GM18505 (cell line): ENCODE measurements at regions not wholly inside any gene's neighbourhood (a gene's known extent, or its start where the extent isn't known, plus 50 kb on each side); places are given as distances from the start of the nearest gene placed in this dataset.
"Not testable (repeated sequence)": the region's sequence is repeated elsewhere in the genome, so short reads cannot be mapped to it uniquely, and the experiment has no call there.

Experiments
- ATAC-seq: cut with Tn5 transposase; IDR thresholded peaks from one replicate; pipeline ENCODE4 v1.9.1; 2021; ENCODE audit not compliant: unreplicated experiment
- POLR2A ChIP-seq: IDR thresholded peaks from 4 replicates; pipeline ENCODE4 v1.6.1; 2011; ENCODE audit warnings: borderline replicate concordance; ENCODE audit not compliant: insufficient read depth, insufficient read length; ENCODE audit errors: extremely low read depth

DNA sequence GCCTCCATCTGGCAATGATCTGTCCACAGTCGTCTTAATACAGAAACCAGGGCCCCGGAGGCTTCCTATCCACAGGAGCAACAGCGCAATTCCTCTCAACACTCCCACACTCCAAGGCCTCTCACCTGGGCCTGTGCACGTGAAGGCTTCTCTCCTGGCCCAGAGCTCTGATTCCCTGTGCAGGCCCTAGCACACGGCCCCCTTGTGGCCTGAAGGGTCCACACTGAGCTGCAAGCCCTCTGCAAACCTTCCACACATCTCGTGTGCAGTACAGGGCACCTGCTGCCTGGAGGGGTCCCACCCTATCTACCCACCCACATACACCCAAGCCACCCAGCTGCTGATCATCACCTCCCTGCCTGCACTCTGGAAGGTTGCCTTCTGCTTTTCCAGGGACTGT is 150.1 kb upstream of the NUDT10 start:
- no peak for ATAC-seq
- no peak for TF ChIP-seq POLR2A

DNA sequence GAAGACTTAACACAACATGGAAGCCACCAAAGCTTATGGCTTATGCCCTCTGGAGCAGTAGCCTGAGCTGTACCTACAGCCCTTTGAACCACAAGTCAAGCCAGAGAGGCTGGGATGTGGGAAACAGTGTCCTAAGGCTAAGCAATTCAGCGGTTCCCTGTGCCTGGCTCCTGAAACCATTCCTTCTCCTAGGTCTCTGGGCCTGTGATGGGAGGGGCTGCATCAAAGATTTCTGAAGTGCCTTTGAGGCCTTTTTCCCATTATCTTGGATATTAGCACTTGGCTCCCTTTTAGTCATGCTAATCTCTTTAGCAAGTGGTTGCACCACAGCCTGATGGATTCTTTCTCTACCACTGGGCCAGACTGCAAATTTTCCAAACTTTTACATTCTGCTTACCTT is 140.5 kb upstream of the NUDT10 start:
- ATAC-seq = no peak
- TF ChIP-seq POLR2A = no peak

DNA sequence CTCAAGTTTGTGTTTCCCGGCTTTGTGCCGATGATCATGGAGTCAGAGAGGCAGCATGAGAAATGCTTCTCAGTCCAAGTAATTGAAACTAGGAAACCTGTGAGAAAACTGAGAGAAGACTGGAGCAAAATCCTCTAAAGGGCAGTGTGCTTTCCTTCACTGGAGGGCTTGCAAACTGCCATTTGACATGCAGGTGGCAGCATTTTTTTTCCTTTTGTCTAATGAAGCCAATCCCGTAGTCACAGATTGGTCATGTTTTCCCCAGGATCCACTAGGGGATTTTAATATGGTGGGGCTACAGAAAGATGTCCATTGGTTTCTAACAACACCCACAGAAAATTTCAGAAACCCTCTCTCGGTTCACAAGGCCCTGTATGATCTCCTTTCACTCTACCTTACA is 117.4 kb upstream of the NUDT10 start:
- ATAC-seq = no peak
- no peak for TF ChIP-seq POLR2A

DNA sequence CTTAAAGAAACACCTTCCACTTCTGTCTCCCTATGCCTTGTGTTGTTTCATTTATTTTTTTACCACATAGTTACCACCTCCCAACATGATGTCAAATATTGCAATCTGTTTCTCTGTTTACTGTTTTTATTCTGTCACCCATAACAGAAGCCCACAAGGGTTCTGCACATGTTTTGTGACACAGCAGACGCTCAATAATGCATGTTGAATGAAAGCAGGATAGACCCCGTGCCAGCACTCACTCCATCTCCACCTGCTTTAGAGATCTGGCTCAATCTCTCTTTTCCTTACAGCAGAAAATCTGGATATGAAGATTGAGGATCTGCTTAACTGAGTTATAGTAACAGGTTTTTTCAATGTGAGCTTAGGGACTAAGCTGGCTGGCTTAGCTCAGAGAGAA is 116.8 kb upstream of the NUDT10 start:
- ATAC-seq = no peak

DNA sequence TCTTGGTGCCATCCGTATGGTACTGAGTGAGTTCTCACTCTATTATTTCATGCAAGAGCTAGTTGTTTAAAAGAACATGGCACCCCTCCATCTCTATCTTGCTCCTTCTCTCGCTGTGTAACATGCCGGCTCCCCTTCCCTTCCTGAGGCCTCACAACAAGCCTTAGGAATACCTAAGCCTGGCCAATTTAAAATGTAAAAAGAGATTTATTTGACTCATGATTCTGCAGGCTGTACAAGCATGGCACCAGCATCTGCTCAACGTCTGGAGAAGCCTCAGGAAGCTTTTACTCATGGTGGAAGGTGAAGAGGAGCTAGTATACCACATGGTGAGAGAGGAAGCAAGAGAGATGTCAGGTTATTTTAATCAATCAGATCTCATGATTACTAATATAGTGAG is 90.4 kb upstream of the NUDT10 start:
- no peak for TF ChIP-seq POLR2A
- ATAC-seq = no peak

More for the DNA sequence above, 116.8 kb upstream of the NUDT10 start:
- no peak for TF ChIP-seq POLR2A

DNA sequence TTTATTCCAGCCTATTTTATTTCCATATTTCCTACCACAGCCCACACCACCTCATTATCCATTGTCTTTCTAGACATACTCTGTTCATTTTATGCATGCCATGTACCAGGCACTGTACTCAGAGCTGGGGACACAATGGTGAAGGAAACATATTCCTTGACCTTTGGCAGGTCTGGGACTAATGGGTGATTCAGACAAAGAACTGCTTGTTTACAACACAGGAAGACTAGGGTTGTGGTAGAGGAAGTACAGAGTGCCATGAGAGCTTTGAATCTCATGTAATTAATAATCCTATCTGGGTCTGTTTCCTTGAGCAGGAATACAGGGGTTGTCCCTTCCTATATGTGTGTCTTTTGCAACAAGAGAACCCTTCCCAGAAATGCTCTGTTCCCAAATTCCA is 75.1 kb upstream of the NUDT10 start:
- no peak for TF ChIP-seq POLR2A
- ATAC-seq = no peak

DNA sequence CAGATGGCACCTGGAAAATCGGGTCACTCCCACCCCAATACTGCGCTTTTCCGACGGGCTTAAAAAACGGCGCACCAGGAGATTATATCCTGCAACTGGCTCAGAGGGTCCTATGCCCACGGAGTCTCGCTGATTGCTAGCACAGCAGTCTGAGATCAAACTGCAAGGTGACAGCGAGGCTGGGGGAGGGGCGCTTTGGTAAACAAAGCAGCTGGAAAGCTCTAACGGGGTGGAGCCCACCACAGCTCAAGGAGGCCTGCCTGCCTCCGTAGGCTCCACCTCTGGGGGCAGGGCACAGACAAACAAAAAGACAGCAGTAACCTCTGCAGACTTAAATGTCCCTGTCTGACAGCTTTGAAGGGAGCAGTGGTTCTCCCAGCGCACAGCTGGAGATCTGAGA is 70.4 kb upstream of the NUDT10 start:
- not testable (repeated sequence) for ATAC-seq

DNA sequence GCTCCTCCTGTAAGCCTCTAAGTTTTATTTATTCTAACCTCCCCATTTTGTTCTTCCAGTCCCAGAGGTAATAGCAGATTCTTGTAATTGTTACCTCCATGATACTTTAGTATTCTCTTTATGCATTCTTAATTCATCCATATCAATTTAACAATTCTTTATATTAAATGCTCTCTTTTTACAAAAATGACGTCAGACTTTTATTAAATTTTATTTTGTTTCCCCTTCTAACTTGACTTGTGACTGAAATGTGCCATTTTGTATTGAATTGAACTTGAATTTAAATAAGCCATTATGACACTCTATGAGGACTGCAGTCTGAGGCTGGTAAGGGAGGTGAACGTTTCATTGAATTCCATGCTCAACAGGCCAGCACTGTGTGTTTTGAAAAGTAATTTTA is 60.0 kb upstream of the NUDT10 start:
- ATAC-seq = no peak
- TF ChIP-seq POLR2A = no peak

DNA sequence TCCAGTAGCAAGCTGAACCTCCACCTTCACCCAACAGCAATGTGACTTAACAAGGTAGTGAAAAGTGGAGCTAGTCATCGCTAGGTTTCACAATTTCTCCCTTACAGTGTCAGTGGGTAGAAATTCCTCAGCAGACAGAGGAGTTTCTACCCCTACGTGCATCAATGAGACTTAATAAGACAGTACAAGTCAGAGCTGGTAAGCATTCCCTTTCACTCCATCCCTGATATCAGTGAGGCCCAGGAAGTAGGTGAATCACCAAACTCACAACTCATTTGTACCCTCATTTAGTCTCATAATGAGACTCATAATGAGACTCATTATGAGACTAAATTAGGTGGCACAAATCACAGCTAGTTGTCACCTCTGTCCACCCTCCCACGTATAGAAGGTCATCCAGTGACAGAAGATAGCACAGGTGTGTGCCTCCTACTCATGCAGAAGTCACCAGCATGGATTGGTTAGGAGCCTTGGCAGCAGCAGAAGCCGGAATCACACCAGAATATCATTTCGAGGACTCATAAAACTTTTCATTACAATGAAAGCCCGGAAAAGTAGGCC is 50.8 kb upstream of the NUDT10 start:
- no peak for TF ChIP-seq POLR2A
- no peak for ATAC-seq
